HG03442 (cell line): ENCODE measurements at regions not wholly inside any gene's neighbourhood (a gene's known extent, or its start where the extent isn't known, plus 50 kb on each side); places are given as distances from the start of the nearest gene placed in this dataset.
"Not testable (repeated sequence)": the region's sequence is repeated elsewhere in the genome, so short reads cannot be mapped to it uniquely, and the experiment has no call there.

ENCODE experiments used
- ATAC-seq: cut with Tn5 transposase; IDR thresholded peaks from one replicate; pipeline ENCODE4 v1.9.1; 2021; ENCODE audit warnings: mild to moderate bottlenecking, moderate library complexity; ENCODE audit not compliant: unreplicated experiment

- no peak for ATAC-seq
Measured at GRCh38 chrX:120718969-120719368, 89.1 kb upstream of the C1GALT1C1 start.

- ATAC-seq, result not testable (repeated sequence)
Measured at GRCh38 chrX:120702337-120702736, 72.5 kb upstream of the C1GALT1C1 start.

- ATAC-seq, result peak; percentile 91
Measured at GRCh38 chrX:120697053-120697452, 67.2 kb upstream of the C1GALT1C1 start.

GRCh38 chrX:120692319-120692718, 62.5 kb upstream of the C1GALT1C1 start:
- no peak for ATAC-seq

GRCh38 chrX:120690941-120691340, 61.1 kb upstream of the C1GALT1C1 start:
- ATAC-seq, result no peak

- no peak for ATAC-seq
Measured at GRCh38 chrX:120690344-120690743, 60.5 kb upstream of the C1GALT1C1 start.

- ATAC-seq, result no peak
Measured at GRCh38 chrX:120680090-120680489, 50.2 kb upstream of the C1GALT1C1 start.
